Activated CD8-positive, alpha-beta T cell treated with anti-CD3 and anti-CD28 coated beads for 36 hours (primary cell): ENCODE measurements at regions not wholly inside any gene's neighbourhood (a gene's known extent, or its start where the extent isn't known, plus 50 kb on each side); places are given as distances from the start of the nearest gene placed in this dataset.

Experiments used
- ATAC-seq: fragments of 200-7000 bp; cut with Tn5 transposase; one replicate; pipeline ENCODE4 v1.10.0; 2021; ENCODE audit warnings: mild to moderate bottlenecking, moderate library complexity
- CTCF ChIA-PET: fragments of 350-600 bp; sonication (Branson Sonifier 250); formaldehyde crosslinking; loops from one replicate; lab custom pipeline; 2021; ENCODE audit warnings: antibody characterized with exemption; lab: Charles Lee
- POLR2A ChIA-PET: fragments of 350-600 bp; sonication (Branson Sonifier 250); formaldehyde crosslinking; loops from one replicate; lab custom pipeline; 2021; ENCODE audit warnings: antibody characterized with exemption; lab: Charles Lee
- DNase-seq: peaks from one replicate; pipeline ENCODE4 v3.0.0-alpha.2; 2020
- H3K27ac Mint-ChIP-seq: one replicate; pipeline ENCODE4 v1.8.0; 2021; ENCODE audit warnings: mild to moderate bottlenecking, mixed read lengths
- H3K27me3 Mint-ChIP-seq: one replicate; pipeline ENCODE4 v1.8.0; 2021; ENCODE audit warnings: mixed read lengths
- H3K36me3 Mint-ChIP-seq: one replicate; pipeline ENCODE4 v1.8.0; 2021; ENCODE audit warnings: low read depth, mixed read lengths
- H3K4me1 Mint-ChIP-seq: one replicate; pipeline ENCODE4 v1.8.0; 2021; ENCODE audit warnings: low read depth, mixed read lengths
- H3K4me3 Mint-ChIP-seq: one replicate; pipeline ENCODE4 v1.8.0; 2021; ENCODE audit warnings: mild to moderate bottlenecking, moderate library complexity, mixed read lengths
- H3K9me3 Mint-ChIP-seq: one replicate; pipeline ENCODE4 v1.8.0; 2021; ENCODE audit warnings: mixed read lengths
- CTCF ChIP-seq: fragments of 200-600 bp; IDR thresholded peaks from one replicate; pipeline ENCODE4 v1.8.0; 2022; ENCODE audit warnings: antibody characterized with exemption, mild to moderate bottlenecking
- intact Hi-C: fragments of 100-400 bp; cut with micrococcal nuclease; formaldehyde crosslinking; loops from one replicate; pipeline ENCODE4 v1.10.0; 2022

GRCh38 chr9:16954040-16954439, 83.6 kb upstream of the BNC2 start:
- ChIA-PET POLR2A (interaction anchor here (0.7 kb wide), 1 partner anchor 1000 kb away, joined by 3 read pairs; no protein-coding TSS in a partner anchor), CTCF (no interaction called here)
- no peak for ATAC-seq
- no peak for TF ChIP-seq CTCF
- Mint-ChIP-seq H3K27ac (no peak overlapping the region), H3K4me3 (no peak overlapping the region), H3K36me3 (no peaks in the 10 kb centered on the region), H3K4me1 (no peaks in the 10 kb centered on the region), H3K9me3 (no peaks in the 10 kb centered on the region), H3K27me3 (no peaks in the 10 kb centered on the region)
- intact Hi-C loops = no loop called here
- DNase-seq = no peak

GRCh38 chr9:16951502-16951901, 81.0 kb upstream of the BNC2 start:
- POLR2A ChIA-PET = no interaction called here
- H3K27ac Mint-ChIP-seq = no peak overlapping the region
- DNase-seq (no peak), ATAC-seq (no peak)
- no peak for TF ChIP-seq CTCF
- intact Hi-C loops = no loop called here
- CTCF ChIA-PET = no interaction called here
- no peaks in the 10 kb centered on the region for H3K36me3 Mint-ChIP-seq
- H3K27me3 Mint-ChIP-seq = no peaks in the 10 kb centered on the region
- H3K4me3 Mint-ChIP-seq = no peak overlapping the region
- H3K4me1 Mint-ChIP-seq = no peaks in the 10 kb centered on the region
- no peaks in the 10 kb centered on the region for H3K9me3 Mint-ChIP-seq

- no peaks in the 10 kb centered on the region for H3K4me1 Mint-ChIP-seq
- CTCF ChIA-PET = no interaction called here
Measured at GRCh38 chr9:16950051-16950450, 79.6 kb upstream of the BNC2 start.

GRCh38 chr9:16930578-16930977, 60.1 kb upstream of the BNC2 start:
- Mint-ChIP-seq H3K36me3 (no peaks in the 10 kb centered on the region), H3K27ac (no peak overlapping the region), H3K9me3 (peaks cover 3% of the 10 kb centered on the region), H3K4me3 (no peak overlapping the region), H3K4me1 (no peaks in the 10 kb centered on the region), H3K27me3 (no peaks in the 10 kb centered on the region)
- ChIA-PET CTCF (no interaction called here), POLR2A (no interaction called here)
- DNase-seq (no peak), ATAC-seq (no peak)
- intact Hi-C loops = no loop called here
- no peak for TF ChIP-seq CTCF

More at GRCh38 chr9:16950051-16950450, 79.6 kb upstream of the BNC2 start:
- Mint-ChIP-seq H3K4me3 (no peak overlapping the region), H3K27me3 (no peaks in the 10 kb centered on the region), H3K27ac (no peak overlapping the region), H3K36me3 (no peaks in the 10 kb centered on the region), H3K9me3 (no peaks in the 10 kb centered on the region)
- TF ChIP-seq CTCF = no peak
- ATAC-seq = no peak
- intact Hi-C loops = no loop called here
- DNase-seq = no peak
- POLR2A ChIA-PET = no interaction called here

- ChIA-PET POLR2A (no interaction called here), CTCF (no interaction called here)
- intact Hi-C loops = no loop called here
- no peaks in the 10 kb centered on the region for H3K27me3 Mint-ChIP-seq
- H3K36me3 Mint-ChIP-seq = no peaks in the 10 kb centered on the region
- peaks cover 1% of the 10 kb centered on the region for H3K9me3 Mint-ChIP-seq
- no peak for DNase-seq
- H3K4me3 Mint-ChIP-seq = no peak overlapping the region
- no peak for ATAC-seq
- H3K4me1 Mint-ChIP-seq = no peaks in the 10 kb centered on the region
- no peak for TF ChIP-seq CTCF
- H3K27ac Mint-ChIP-seq = no peak overlapping the region
Measured at GRCh38 chr9:16928179-16928945, 57.9 kb upstream of the BNC2 start.
